Stimulated activated CD4-positive, alpha-beta T cell treated with anti-CD3 and anti-CD28 coated beads, Interleukin-12 subunit alpha, Interleukin-12 subunit beta, amount 100 ng/mL, for 48 hours (primary cell): ENCODE measurements at regions not wholly inside any gene's neighbourhood (a gene's known extent, or its start where the extent isn't known, plus 50 kb on each side); places are given as distances from the start of the nearest gene placed in this dataset.

Experiments used
- DNase-seq, 3 donors: peaks; one replicate each; pipeline ENCODE4 v3.0.0-alpha.2; 2020; ENCODE audit warnings: low read depth in 2 of 3, low spot score in 1 of 3

DNA sequence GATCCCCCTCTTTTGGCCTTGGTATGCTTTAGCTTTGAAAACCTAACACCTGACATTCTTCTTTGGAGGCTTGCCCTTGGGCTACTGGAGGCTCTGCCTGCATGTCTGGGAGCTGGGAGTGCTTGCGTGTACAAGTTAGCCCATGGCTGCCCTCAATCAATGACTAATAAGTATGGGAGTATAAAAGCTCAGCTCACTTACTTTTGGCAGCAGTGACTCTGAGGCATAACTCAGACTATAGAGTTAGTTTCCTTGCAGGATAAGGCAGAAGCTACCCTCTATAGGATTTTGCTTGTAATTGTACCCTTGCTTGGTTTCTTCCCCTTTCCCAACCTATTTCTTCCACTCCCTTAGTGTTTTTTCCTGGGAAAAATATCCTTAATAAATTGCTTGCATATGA lies 247.9 kb downstream of the PPP1R2C start:
- no peak for DNase-seq

GRCh38 chrX:42524379-42524778 lies 253.6 kb downstream of the PPP1R2C start:
- DNase-seq = no peak

- no peak for DNase-seq
Measured at GRCh38 chrX:42519666-42520231, 258.2 kb downstream of the PPP1R2C start.

DNA sequence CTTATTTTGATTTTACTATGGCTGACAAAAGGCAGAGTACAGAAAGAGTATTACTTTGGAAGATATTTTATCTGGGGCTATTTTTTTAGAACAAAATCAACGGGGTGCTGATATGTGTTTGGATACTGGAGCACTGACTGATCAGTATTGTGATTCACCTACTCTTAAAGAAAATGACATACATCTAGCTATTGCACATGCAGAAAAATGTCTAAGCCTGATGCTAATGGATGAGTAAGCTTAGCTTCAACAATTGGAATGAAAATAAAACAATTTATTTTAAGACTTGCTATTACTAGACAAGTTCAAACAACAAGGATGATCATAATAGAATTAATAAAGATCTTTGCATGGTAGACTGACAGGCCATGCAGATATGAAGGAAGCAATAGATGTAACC lies 262.0 kb downstream of the PPP1R2C start:
- DNase-seq = no peak

GRCh38 chrX:42505016-42505415 lies 272.9 kb downstream of the PPP1R2C start:
- DNase-seq = no peak

GRCh38 chrX:42499620-42500019 lies 278.3 kb downstream of the PPP1R2C start:
- no peak for DNase-seq

GRCh38 chrX:42497356-42497755 lies 280.6 kb downstream of the PPP1R2C start:
- DNase-seq = no peak

DNA sequence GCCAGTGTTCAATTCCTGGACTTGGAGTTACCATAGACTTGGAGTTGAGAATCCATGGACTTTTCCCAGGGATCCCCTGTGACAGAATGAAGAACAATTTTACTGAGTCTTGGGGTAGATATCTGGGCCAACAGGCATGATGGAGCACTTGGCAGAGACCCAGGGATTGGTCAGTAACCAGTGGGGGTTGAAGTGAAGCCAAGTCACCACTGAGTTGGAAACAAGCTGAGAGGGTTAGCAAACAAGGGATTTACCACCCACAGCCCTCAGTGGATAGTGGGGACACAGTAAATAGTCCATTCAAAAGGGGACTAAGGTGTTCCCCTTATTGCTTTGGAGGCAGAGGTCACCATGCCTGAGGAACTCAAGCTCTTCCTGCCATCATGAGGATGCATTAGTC lies 281.7 kb downstream of the PPP1R2C start:
- DNase-seq = no peak

DNA sequence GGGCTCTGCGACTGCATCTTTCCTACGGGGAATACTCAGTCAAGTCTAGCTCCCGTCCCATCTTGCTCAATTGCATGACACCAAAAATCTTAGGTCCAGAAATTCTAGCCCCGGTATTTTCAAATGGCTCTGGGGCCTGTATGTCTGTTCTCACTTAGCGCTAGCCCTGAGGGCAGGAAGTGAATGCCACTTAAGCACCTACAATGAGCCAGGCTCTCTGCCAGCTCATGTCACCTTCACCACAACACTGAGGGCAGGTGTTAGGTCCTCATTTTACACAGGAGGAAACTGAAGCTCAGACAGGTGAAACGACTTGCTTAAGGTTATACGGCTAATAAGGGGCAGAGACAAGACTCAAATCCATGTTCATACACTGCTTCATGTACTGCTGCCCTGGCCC lies 282.8 kb downstream of the PPP1R2C start:
- DNase-seq = no peak

DNA sequence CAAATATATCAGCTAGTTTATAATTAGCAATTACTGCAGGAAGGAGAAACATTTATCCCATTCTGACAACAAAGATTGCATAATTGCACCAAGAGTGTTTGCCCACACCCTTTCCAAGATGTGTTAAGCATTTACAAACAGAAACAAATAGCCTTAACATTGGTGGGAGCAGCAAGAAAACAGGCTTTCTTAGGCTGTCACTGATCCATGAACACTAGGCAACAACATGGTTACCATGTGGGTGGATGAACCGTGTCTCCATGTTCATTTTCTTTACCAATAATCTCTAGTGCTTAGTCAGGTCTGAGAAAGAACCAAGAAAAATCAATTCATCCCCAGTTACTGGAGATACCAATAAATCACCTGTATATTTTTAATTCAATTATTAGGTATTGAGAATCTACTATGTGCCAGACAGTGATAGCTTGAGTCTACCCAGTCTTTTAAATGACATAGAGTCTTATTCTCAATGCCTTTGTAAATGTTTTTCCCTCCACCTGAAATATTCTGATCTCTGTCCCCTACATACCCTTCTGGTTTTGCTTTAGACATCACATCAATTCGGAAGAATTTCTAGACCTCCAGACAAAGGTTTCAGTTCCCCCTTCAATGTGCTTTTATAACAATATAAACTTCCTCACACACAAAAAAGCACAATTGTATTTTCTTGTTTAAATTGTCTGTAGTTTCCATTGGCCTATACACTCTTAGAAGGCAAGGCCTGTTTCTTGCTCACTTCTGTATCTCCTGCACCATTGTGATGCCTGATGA lies 286.6 kb downstream of the PPP1R2C start:
- no peak for DNase-seq

DNA sequence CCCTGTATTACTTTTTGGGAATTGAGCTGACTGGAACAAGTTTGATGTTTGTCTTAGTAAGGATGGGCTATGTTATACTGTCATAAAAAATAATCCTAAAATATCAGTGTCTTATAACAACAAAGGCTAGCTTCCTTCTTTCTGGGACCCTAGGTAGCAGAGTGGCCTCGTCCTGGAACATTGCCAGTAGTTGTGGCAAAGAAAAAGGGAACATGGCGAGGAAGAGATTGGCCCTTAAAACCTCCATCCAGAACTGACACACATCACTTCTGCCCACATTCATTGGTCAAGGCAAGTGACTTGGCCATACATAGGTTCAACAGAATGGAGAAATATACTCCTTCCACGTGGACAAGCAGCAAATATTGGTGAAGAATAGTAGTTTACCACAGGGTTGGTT lies 287.9 kb downstream of the PPP1R2C start:
- no peak for DNase-seq

GRCh38 chrX:42485601-42486000 lies 292.4 kb downstream of the PPP1R2C start:
- DNase-seq = no peak

GRCh38 chrX:42484233-42484632 lies 293.7 kb downstream of the PPP1R2C start:
- no peak for DNase-seq

GRCh38 chrX:42477396-42477795 lies 300.6 kb downstream of the PPP1R2C start:
- DNase-seq = no peak

DNA sequence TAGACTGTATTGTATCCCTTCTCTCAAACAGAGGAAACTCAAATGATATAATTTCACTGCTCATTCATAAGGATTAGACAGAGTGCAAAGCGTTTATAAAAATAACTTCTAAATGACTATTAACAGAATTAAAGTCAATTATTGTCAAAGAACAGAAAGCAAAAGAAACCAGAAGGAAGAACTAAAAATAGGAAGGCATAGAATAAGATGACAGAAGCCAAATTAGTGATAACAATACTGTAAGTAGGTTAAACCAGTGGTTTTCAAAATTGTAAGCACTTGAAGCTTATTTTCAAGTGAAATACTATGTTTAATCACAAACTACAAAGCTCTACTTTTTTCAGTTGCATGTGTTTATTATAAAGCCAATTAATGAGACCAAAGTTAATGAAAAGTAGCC lies 305.2 kb downstream of the PPP1R2C start:
- no peak for DNase-seq

- no peak for DNase-seq
Measured at GRCh38 chrX:42466332-42467046, 311.5 kb downstream of the PPP1R2C start.

GRCh38 chrX:42465821-42466220 lies 312.1 kb downstream of the PPP1R2C start:
- DNase-seq = no peak

DNA sequence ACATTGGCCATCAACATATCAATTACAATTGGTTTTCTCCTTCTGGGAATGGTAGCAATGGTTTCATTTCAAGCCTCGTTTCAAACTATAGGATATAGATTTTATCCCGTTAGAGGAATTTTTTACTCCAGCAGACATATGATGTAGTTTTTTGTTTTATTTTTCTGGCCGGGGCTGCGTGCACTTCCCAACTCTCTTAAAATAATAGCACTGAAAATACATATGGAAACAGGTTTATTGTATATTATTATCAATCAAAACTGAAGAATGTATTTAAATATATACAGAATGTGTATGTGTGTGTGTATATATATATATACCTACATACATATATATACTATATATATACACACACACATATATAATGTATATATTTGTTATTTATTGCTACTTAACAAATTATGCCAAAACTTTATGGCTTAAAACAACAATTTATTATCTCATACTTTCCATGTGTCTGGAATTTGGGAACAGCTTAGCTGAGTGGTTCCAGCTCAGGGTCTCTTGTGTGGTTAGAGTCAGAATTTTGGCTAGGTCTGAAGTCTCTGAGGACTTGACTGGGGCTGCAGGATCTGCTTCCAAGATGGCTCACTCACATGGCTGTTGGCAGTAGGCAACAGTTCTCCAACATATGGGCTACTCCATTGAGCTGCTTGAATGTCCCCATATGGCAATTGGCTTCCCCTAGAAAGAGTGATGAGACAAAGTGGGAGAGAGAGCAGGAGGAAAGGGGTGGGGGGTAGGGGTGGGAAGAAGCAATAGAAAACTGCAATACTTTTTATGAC lies 314.1 kb downstream of the PPP1R2C start:
- DNase-seq = no peak

- no peak for DNase-seq
Measured at GRCh38 chrX:42462917-42463316, 315.0 kb downstream of the PPP1R2C start.

- DNase-seq = no peak
Measured at GRCh38 chrX:42460706-42461105, 317.3 kb downstream of the PPP1R2C start.

DNA sequence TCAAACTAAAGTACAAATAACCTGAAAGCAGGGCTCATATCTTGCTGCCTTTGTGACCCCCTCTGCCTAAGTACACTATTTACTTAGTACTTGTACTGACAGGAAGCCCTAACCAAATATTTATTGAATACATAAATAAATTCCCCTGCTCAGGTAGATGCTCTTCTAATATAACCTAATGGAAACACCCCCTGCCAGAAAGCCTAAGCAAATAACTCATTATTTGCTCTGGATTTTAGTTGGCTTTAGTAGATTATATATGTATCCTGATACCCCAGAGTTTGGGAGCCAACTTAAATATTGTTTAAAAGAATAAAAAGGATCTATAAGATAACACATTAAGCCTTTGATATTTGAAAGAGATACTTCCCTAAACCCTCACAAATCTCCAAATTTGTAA lies 318.2 kb downstream of the PPP1R2C start:
- no peak for DNase-seq
